GM23338 (cell line): ENCODE measurements at regions not wholly inside any gene's neighbourhood (a gene's known extent, or its start where the extent isn't known, plus 50 kb on each side); places are given as distances from the start of the nearest gene placed in this dataset.

ENCODE experiments used
- ATAC-seq: fragments of 200-7000 bp; cut with Tn5 transposase; 3 replicates; pipeline ENCODE4 v1.9.1; 2020
- DNase-seq: peaks from one replicate; pipeline ENCODE4 v3.0.0-alpha.2; 2015; ENCODE audit warnings: low spot score
- H2AFZ ChIP-seq: fragments of 200-600 bp; sonication (generic); 2 replicates; pipeline ENCODE4 v1.8.0; 2016; ENCODE audit warnings: antibody characterized with exemption, mild to moderate bottlenecking, moderate library complexity
- H3F3A ChIP-seq: fragments of 200-600 bp; sonication (generic); replicated peaks from 2 replicates; pipeline ENCODE4 v1.8.0; 2017; ENCODE audit warnings: antibody characterized with exemption, mixed run types, low read depth
- H3K27ac ChIP-seq: fragments of 200-600 bp; sonication (generic); 2 replicates; pipeline ENCODE4 v1.6.1; 2016; ENCODE audit warnings: low read depth
- H3K27me3 ChIP-seq: fragments of 200-600 bp; sonication (generic); 2 replicates; pipeline ENCODE4 v1.8.0; 2016; ENCODE audit warnings: mild to moderate bottlenecking, mixed run types, moderate library complexity; ENCODE audit not compliant: insufficient read depth
- H3K36me3 ChIP-seq: fragments of 200-600 bp; sonication (generic); 2 replicates; pipeline ENCODE4 v1.8.0; 2016; ENCODE audit warnings: mild to moderate bottlenecking; ENCODE audit not compliant: insufficient read depth
- H3K4me1 ChIP-seq: fragments of 200-600 bp; sonication (generic); 2 replicates; pipeline ENCODE4 v1.8.0; 2016; ENCODE audit warnings: mild to moderate bottlenecking, moderate library complexity; ENCODE audit not compliant: insufficient read depth
- H3K4me2 ChIP-seq: fragments of 200-600 bp; sonication (generic); 2 replicates; pipeline ENCODE4 v1.7.1; 2017; ENCODE audit warnings: mixed run types
- H3K4me3 ChIP-seq: fragments of 200-600 bp; sonication (generic); 2 replicates; pipeline ENCODE4 v1.6.1; 2016; ENCODE audit warnings: mixed run types
- H3K79me2 ChIP-seq: fragments of 200-600 bp; sonication (generic); replicated peaks from 2 replicates; pipeline ENCODE4 v1.8.0; 2017; ENCODE audit warnings: mild to moderate bottlenecking; ENCODE audit not compliant: insufficient read depth
- H3K9me2 ChIP-seq: fragments of 200-600 bp; sonication (generic); 2 replicates; pipeline ENCODE4 v1.8.0; 2017; ENCODE audit not compliant: insufficient read depth
- H4K20me1 ChIP-seq: fragments of 200-600 bp; sonication (generic); replicated peaks from 2 replicates; pipeline ENCODE4 v1.8.0; 2017; ENCODE audit warnings: mild to moderate bottlenecking; ENCODE audit not compliant: insufficient read depth
- H3K27ac Mint-ChIP-seq: 2 replicates; pipeline ENCODE4 v1.8.0; 2020; ENCODE audit warnings: inconsistent platforms, mild to moderate bottlenecking, moderate library complexity, mixed read lengths
- H3K27me3 Mint-ChIP-seq: 3 replicates; pipeline ENCODE4 v1.8.0; 2022; ENCODE audit warnings: low read depth, mild to moderate bottlenecking, moderate library complexity, mixed read lengths, inconsistent platforms; ENCODE audit not compliant: insufficient read depth, poor library complexity
- H3K36me3 Mint-ChIP-seq: 3 replicates; pipeline ENCODE4 v1.8.0; 2021; ENCODE audit warnings: low read depth, mild to moderate bottlenecking, inconsistent platforms, moderate library complexity, mixed read lengths
- H3K4me1 Mint-ChIP-seq: 3 replicates; pipeline ENCODE4 v1.8.0; 2020; ENCODE audit warnings: mild to moderate bottlenecking, inconsistent platforms, mixed read lengths
- H3K4me3 Mint-ChIP-seq: 3 replicates; pipeline ENCODE4 v1.8.0; 2021; ENCODE audit warnings: moderate library complexity, mild to moderate bottlenecking, inconsistent platforms, mixed read lengths
- H3K9me3 Mint-ChIP-seq: 3 replicates; pipeline ENCODE4 v1.8.0; 2020; ENCODE audit warnings: moderate library complexity, mild to moderate bottlenecking, inconsistent platforms, mixed read lengths
- CREB1 ChIP-seq: fragments of 250-450 bp; sonication (Bioruptor Pico); IDR thresholded peaks from 2 replicates; pipeline ENCODE4 v1.5.0; 2020; ENCODE audit warnings: low read depth, mild to moderate bottlenecking, moderate library complexity
- EZH2 ChIP-seq: fragments of 200-600 bp; sonication (generic); IDR thresholded peaks from one replicate; pipeline ENCODE4 v1.8.0; 2017; ENCODE audit warnings: antibody characterized with exemption, mild to moderate bottlenecking, low read depth; ENCODE audit not compliant: unreplicated experiment
- EZH2phosphoT487 ChIP-seq: fragments of 200-600 bp; sonication (generic); IDR thresholded peaks from one replicate; pipeline ENCODE4 v1.8.1; 2018; ENCODE audit warnings: antibody characterized with exemption; ENCODE audit not compliant: unreplicated experiment
- JUNB ChIP-seq: IDR thresholded peaks from one replicate; pipeline ENCODE4 v1.6.1; 2016; ENCODE audit warnings: antibody characterized with exemption; ENCODE audit not compliant: unreplicated experiment
- NANOG ChIP-seq: IDR thresholded peaks from 2 replicates; pipeline ENCODE4 v1.6.1; 2016; ENCODE audit warnings: antibody characterized with exemption, borderline replicate concordance
- REST ChIP-seq: IDR thresholded peaks from one replicate; pipeline ENCODE4 v1.6.1; 2018; ENCODE audit warnings: antibody characterized with exemption; ENCODE audit not compliant: unreplicated experiment
- STAT1 ChIP-seq: IDR thresholded peaks from one replicate; pipeline ENCODE4 v1.6.1; 2016; ENCODE audit warnings: antibody characterized with exemption; ENCODE audit not compliant: unreplicated experiment
- ZNF114 ChIP-seq: fragments of 250-450 bp; sonication (Bioruptor Pico); IDR thresholded peaks from 2 replicates; pipeline ENCODE4 v1.5.0; 2020; ENCODE audit warnings: mild to moderate bottlenecking, moderate library complexity
- ZNF331 ChIP-seq: fragments of 250-450 bp; sonication (Bioruptor Pico); IDR thresholded peaks from 2 replicates; pipeline ENCODE4 v1.5.0; 2020; ENCODE audit warnings: low read depth, mild to moderate bottlenecking, moderate library complexity
- TF ChIP-seq, protein P1 (sequence below), 2 experiments: fragments of 200-600 bp in 1 of 2; sonication (generic) in 1 of 2; conservative IDR thresholded peaks; 2 replicates each; pipeline versions ENCODE4 v1.5.1 to v1.6.1; 2016 to 2017; ENCODE audit warnings: antibody characterized with exemption in 2 of 2, low read depth in 2 of 2, mild to moderate bottlenecking in 2 of 2, moderate library complexity in 1 of 2
- TF ChIP-seq, protein P2 (sequence below): IDR thresholded peaks from 2 replicates; pipeline ENCODE4 v1.6.1; 2016; ENCODE audit warnings: antibody characterized with exemption

DNA sequence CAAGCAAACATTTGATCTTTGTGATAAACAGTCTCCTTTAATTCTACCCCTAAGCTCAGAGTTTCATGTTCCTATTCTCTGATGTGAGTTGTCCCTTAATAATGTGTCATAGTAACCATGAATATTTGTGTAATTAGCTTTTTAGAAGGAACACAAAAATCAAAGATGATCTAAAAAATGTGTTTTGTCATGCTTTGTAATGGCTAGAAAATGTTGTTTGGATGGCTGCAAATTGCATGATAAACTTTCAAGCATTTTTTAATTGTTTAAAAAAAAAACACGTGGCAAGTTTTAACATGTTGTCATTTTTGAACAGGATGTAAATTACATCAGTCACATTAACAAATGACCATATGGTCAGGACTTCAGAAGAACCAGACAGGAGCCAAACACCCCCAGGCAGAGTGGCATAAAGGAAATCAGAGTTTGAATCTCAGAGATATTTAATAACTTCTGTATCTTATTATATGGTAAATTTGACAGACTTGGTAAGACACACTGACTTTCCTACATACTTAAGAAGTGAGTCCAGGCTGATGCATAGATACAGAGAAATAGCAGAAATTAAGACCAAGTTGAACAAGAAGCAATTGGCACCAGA is 223.9 kb upstream of the VEGFC start (continued):
- no peak for TF ChIP-seq REST
- TF ChIP-seq, protein P1, sequence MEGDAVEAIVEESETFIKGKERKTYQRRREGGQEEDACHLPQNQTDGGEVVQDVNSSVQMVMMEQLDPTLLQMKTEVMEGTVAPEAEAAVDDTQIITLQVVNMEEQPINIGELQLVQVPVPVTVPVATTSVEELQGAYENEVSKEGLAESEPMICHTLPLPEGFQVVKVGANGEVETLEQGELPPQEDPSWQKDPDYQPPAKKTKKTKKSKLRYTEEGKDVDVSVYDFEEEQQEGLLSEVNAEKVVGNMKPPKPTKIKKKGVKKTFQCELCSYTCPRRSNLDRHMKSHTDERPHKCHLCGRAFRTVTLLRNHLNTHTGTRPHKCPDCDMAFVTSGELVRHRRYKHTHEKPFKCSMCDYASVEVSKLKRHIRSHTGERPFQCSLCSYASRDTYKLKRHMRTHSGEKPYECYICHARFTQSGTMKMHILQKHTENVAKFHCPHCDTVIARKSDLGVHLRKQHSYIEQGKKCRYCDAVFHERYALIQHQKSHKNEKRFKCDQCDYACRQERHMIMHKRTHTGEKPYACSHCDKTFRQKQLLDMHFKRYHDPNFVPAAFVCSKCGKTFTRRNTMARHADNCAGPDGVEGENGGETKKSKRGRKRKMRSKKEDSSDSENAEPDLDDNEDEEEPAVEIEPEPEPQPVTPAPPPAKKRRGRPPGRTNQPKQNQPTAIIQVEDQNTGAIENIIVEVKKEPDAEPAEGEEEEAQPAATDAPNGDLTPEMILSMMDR (conservative IDR thresholded peaks at IDR 0.05; ENCODE audit: low read depth in 2 of 2), result no peak

DNA sequence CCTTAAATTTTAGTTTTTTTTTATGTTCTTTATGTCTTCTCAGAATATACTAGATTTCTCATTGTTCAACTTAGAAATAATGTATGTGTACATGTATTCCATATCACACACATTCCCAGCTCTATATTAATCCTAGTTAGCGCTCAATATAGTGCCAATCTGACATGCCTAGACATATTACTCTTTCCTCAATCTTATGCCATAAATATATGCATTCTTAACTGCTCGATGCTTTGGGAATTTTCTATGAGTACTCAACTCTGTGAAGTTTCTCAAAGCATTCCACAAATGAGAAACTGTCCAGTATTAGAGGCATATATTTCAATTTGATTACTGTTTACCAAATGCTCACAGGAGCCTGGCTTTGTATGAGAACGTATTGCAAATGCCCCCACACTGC is 231.2 kb upstream of the VEGFC start:
- Mint-ChIP-seq H3K9me3 (peaks cover 7% of the 10 kb centered on the region; the same call in 2 of the 3 replicates), H3K4me1 (no peaks in the 10 kb centered on the region), H3K4me3 (no peak overlapping the region), H3K27me3 (no peaks in the 10 kb centered on the region), H3K36me3 (no peaks in the 10 kb centered on the region; the same call in 2 of the 3 replicates), H3K27ac (no peak overlapping the region)
- Histone ChIP-seq H3K4me1 (no peaks in the 10 kb centered on the region), H3K79me2 (no peaks in the 10 kb centered on the region), H3K36me3 (no peaks in the 10 kb centered on the region; the same call in 1 of the 2 replicates), H3K9me2 (0 out of 2 replicates have a peak, but pooled peaks cover 3% of the 10 kb centered on the region), H3K4me3 (no peak overlapping the region), H3K27ac (no peak overlapping the region), H3K4me2 (no peak overlapping the region), H2AFZ (0 out of 2 replicates have a peak overlapping the region, but pooled peaks have one; percentile 23), H4K20me1 (no peaks in the 10 kb centered on the region), H3F3A (no peaks in the 10 kb centered on the region), H3K27me3 (no peaks in the 10 kb centered on the region)
- TF ChIP-seq EZH2phosphoT487 (no peak), CREB1 (CRISPR knock-in tag) (no peak), ZNF114 (CRISPR knock-in tag) (no peak), STAT1 (no peak), EZH2 (no peak), ZNF331 (CRISPR knock-in tag) (no peak), NANOG (no peak), JUNB (no peak)
- TF ChIP-seq, protein P1 (conservative IDR thresholded peaks at IDR 0.05; ENCODE audit: low read depth in 2 of 2), result no peak
- TF ChIP-seq, protein P2, sequence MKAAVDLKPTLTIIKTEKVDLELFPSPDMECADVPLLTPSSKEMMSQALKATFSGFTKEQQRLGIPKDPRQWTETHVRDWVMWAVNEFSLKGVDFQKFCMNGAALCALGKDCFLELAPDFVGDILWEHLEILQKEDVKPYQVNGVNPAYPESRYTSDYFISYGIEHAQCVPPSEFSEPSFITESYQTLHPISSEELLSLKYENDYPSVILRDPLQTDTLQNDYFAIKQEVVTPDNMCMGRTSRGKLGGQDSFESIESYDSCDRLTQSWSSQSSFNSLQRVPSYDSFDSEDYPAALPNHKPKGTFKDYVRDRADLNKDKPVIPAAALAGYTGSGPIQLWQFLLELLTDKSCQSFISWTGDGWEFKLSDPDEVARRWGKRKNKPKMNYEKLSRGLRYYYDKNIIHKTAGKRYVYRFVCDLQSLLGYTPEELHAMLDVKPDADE, result no peak
- DNase-seq (no peak), ATAC-seq (no peak)
